K562 (cell line): ENCODE measurements at regions not wholly inside any gene's neighbourhood (a gene's known extent, or its start where the extent isn't known, plus 50 kb on each side); places are given as distances from the start of the nearest gene placed in this dataset.
A peak's percentile ranks its signal among the peaks of the same experiment; 100 is the strongest.

ENCODE experiments used
- ATAC-seq: fragments of 200-7000 bp; cut with Tn5 transposase; 3 replicates; pipeline ENCODE4 v1.9.1; 2020; ENCODE audit warnings: moderate library complexity
- BruUV-seq: library from RNA; stranded (reverse); fragments of 400-500 nt; replicated peaks from 2 replicates; lab custom pipeline; 2021; lab: Mats Ljungman, UMichigan
- CTCF ChIA-PET: fragments of 300-600 bp; formaldehyde crosslinking; extraction: SDS; loops from one replicate; lab custom pipeline; 2021; ENCODE audit warnings: low intra/inter-chr PET ratio; lab: Yijun Ruan, JAX
- POLR2A ChIA-PET: fragments of 300-600, 350-650 bp; sonication (Branson Sonifier 250); formaldehyde crosslinking; extraction: SDS; loops from one replicate; lab custom pipeline; 2021; ENCODE audit warnings: antibody characterized with exemption, inconsistent platforms; lab: Yijun Ruan, JAX
- DNase-seq, 4 experiments: peaks; one replicate each; pipeline versions ENCODE4 v3.0.0 to v3.0.0-alpha.2; 2011 to 2018; ENCODE audit warnings: low spot score in 3 of 4, mixed read lengths in 3 of 4; ENCODE audit errors: extremely low read depth in 1 of 4
- FAIRE-seq: peaks from 2 replicates; lab custom pipeline; 2011; peaks lifted over from hg19 to GRCh38; lab: Jason Lieb, UNC
- H2AFZ ChIP-seq: 2 replicates; pipeline ENCODE4 v1.6.0; 2011; ENCODE audit warnings: low read depth, low read length, control low read depth, inconsistent platforms
- H3K27ac ChIP-seq: fragments of 200-600 bp; 3 replicates; pipeline ENCODE4 v1.8.0; 2011; ENCODE audit warnings: low read depth, mild to moderate bottlenecking, control low read depth, inconsistent platforms, low read length, moderate library complexity, mixed read lengths; ENCODE audit errors: extremely low read depth
- H3K27me3 ChIP-seq, 2 experiments: fragments of 300-600 bp in 1 of 2; 2 replicates in 1 of 2; 3 replicates in 1 of 2; pipeline versions ENCODE4 v1.6.0 to v1.8.0; 2011; ENCODE audit warnings: inconsistent platforms in 2 of 2, low read length in 2 of 2, mild to moderate bottlenecking in 1 of 2, mixed read lengths in 1 of 2, moderate library complexity in 1 of 2; ENCODE audit not compliant: control insufficient read depth in 2 of 2, insufficient read depth in 2 of 2
- H3K36me3 ChIP-seq: fragments of 300-600 bp; 3 replicates; pipeline ENCODE4 v1.8.0; 2011; ENCODE audit warnings: mild to moderate bottlenecking, low read length, inconsistent platforms; ENCODE audit not compliant: control insufficient read depth, insufficient read depth
- H3K4me1 ChIP-seq, 2 experiments: fragments of 200-600 bp in 1 of 2; replicated peaks in 1 of 2; 2 replicates in 1 of 2; 3 replicates in 1 of 2; pipeline versions ENCODE4 v1.5.1 to v1.8.0; 2011; ENCODE audit warnings: inconsistent platforms in 2 of 2, low read length in 2 of 2, mild to moderate bottlenecking in 1 of 2, mixed read lengths in 1 of 2, moderate library complexity in 1 of 2; ENCODE audit not compliant: control insufficient read depth in 2 of 2, insufficient read depth in 2 of 2
- H3K4me2 ChIP-seq: 2 replicates; pipeline ENCODE4 v1.6.1; 2011; ENCODE audit warnings: low read length, control low read depth, inconsistent platforms, mixed read lengths; ENCODE audit not compliant: insufficient read depth
- H3K4me3 ChIP-seq: fragments of 200-600 bp; sonication (generic), shearing (Covaris generic); 2 replicates; pipeline ENCODE4 v1.5.1; 2016; ENCODE audit warnings: control low read depth, inconsistent platforms
- H3K79me2 ChIP-seq: fragments of 200-600 bp; 3 replicates; pipeline ENCODE4 v1.8.0; 2011; ENCODE audit warnings: low read length, inconsistent platforms; ENCODE audit not compliant: control insufficient read depth, insufficient read depth
- H3K9ac ChIP-seq, 2 experiments: 2 replicates each; pipeline versions ENCODE4 v1.6.0 to v1.6.1; 2011; ENCODE audit warnings: low read depth in 2 of 2, low read length in 2 of 2, control low read depth in 1 of 2, inconsistent platforms in 1 of 2, mild to moderate bottlenecking in 1 of 2, mixed read lengths in 1 of 2; ENCODE audit not compliant: insufficient read depth in 1 of 2
- H3K9me1 ChIP-seq: one replicate; pipeline ENCODE4 v1.6.0; 2011; ENCODE audit warnings: inconsistent platforms, mild to moderate bottlenecking, low read length, moderate library complexity; ENCODE audit not compliant: control insufficient read depth, insufficient read depth
- H3K9me3 ChIP-seq: replicated peaks from 2 replicates; pipeline ENCODE4 v1.5.1; 2011; ENCODE audit warnings: low read depth, low read length, inconsistent platforms; ENCODE audit not compliant: control insufficient read depth, insufficient read depth
- H4K20me1 ChIP-seq: replicated peaks from 2 replicates; pipeline ENCODE4 v1.6.1; 2011; ENCODE audit warnings: low read length, inconsistent platforms, mixed read lengths; ENCODE audit not compliant: control insufficient read depth, insufficient read depth
- CXXC5 ChIP-seq: fragments of 250-450 bp; sonication (Bioruptor Pico); IDR thresholded peaks from 2 replicates; pipeline ENCODE4 v1.8.0; 2022; ENCODE audit warnings: inconsistent platforms, mild to moderate bottlenecking, moderate library complexity
- LCOR ChIP-seq: sonication (generic); formaldehyde crosslinking; IDR thresholded peaks from 2 replicates; pipeline ENCODE4 v1.8.0; 2022; ENCODE audit warnings: mild to moderate bottlenecking, missing genetic modification reagents
- NELFE ChIP-seq: IDR thresholded peaks from 2 replicates; pipeline ENCODE4 v1.6.1; 2011; ENCODE audit warnings: mild to moderate bottlenecking; ENCODE audit not compliant: insufficient read depth, insufficient read length
- NEUROD1 ChIP-seq: fragments of 150-350 bp; IDR thresholded peaks from 2 replicates; pipeline ENCODE4 v1.6.1; 2014; ENCODE audit warnings: borderline replicate concordance, low read length, low read depth; ENCODE audit not compliant: partially characterized antibody
- RAD21 ChIP-seq, 2 experiments: fragments of 250-450 bp in 1 of 2; fragments of 450-650 bp in 1 of 2; sonication (Bioruptor Pico) in 1 of 2; formaldehyde crosslinking in 1 of 2; IDR thresholded peaks in 1 of 2; conservative IDR thresholded peaks in 1 of 2; 2 replicates each; pipeline versions ENCODE4 v1.4.0 to v1.8.0; 2020 to 2022; ENCODE audit warnings: mild to moderate bottlenecking in 2 of 2, moderate library complexity in 1 of 2
- SIX5 ChIP-seq, 2 experiments: IDR thresholded peaks; 2 replicates each; pipeline ENCODE4 v1.6.1; 2011; ENCODE audit warnings: low read length in 2 of 2, borderline replicate concordance in 1 of 2, low read depth in 1 of 2, mild to moderate bottlenecking in 1 of 2, moderate library complexity in 1 of 2; ENCODE audit not compliant: insufficient read depth in 1 of 2
- ZSCAN32 ChIP-seq: fragments of 450-650 bp; formaldehyde crosslinking; IDR thresholded peaks from 2 replicates; pipeline ENCODE4 v1.4.0; 2020; ENCODE audit warnings: mild to moderate bottlenecking, moderate library complexity
- WGBS: fragments of 100-300 bp; shearing (Covaris generic); methylation state at CpG from one replicate; pipeline ENCODE4 v1.1.6; 2016; ENCODE audit warnings: low coverage, mixed read lengths; ENCODE audit not compliant: insufficient coverage; ENCODE audit errors: missing lambda C conversion rate; 5-methylcytosine and 5-hydroxymethylcytosine counted together
- in situ Hi-C: fragments of 300-500 bp; cut with MboI; formaldehyde crosslinking; loops from 4 replicates; pipeline ENCODE4 v1.15.0; 2018; ENCODE audit warnings: inconsistent platforms, mixed read lengths
- intact Hi-C: fragments of 100-400 bp; cut with micrococcal nuclease; formaldehyde crosslinking; loops from 2 replicates; pipeline ENCODE4 v1.14.2; 2022

DNA sequence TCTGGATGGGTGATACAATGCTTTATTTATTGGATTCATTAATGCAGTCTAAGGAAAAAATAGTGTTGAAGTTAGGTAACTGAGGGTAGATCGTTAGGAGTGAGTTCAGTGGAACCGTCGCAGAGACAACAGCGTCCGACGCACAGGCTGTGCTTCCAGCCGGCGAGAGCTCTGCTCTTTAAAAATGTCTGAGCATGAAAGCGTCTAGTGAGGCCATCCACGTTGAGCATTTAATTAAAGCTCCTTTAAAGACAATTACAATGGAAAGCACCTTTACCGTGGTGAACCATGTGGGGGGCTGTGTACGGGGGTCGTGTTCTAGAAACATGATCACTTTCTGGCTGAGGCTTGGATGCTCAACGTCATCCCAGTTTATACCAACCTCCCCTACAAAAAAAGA lies 822.7 kb downstream of the GALR1 start:
- Histone ChIP-seq H3K9me3 (no peaks in the 10 kb centered on the region), H3K9ac (no peak overlapping the region), H3K27me3 (peaks cover 4 to 19% of the 10 kb centered on the region in 2 experiments; a peak in 3 of 5 replicates), H3K79me2 (no peaks in the 10 kb centered on the region), H4K20me1 (no peaks in the 10 kb centered on the region), H3K4me2 (no peak overlapping the region), H3K4me3 (no peak overlapping the region), H3K27ac (no peak overlapping the region), H2AFZ (no peak overlapping the region), H3K36me3 (no peaks in the 10 kb centered on the region), H3K4me1 (no peaks in the 10 kb centered on the region), H3K9me1 (no peaks in the 10 kb centered on the region)
- intact Hi-C loops (no loop called here), in situ Hi-C loops (no loop called here)
- CTCF ChIA-PET: no interaction called here
- BruUV-seq: no TSS peak
- FAIRE-seq: no peak
- WGBS: 5% methylated on average over 14 of the region's 14 CpGs
- TF ChIP-seq SIX5 (IDR thresholded peaks at IDR 0.05; ENCODE audit: borderline replicate concordance in 1 of 2, insufficient read depth in 1 of 2, low read depth in 1 of 2, low read length in 2 of 2): no peak
- TF ChIP-seq LCOR (CRISPR knock-in tag): no peak
- no peak for TF ChIP-seq NELFE
- TF ChIP-seq CXXC5 (CRISPR knock-in tag): no peak
- TF ChIP-seq NEUROD1: no peak
- DNase-seq: no peak
- POLR2A ChIA-PET: no interaction called here
- ATAC-seq: no peak

DNA sequence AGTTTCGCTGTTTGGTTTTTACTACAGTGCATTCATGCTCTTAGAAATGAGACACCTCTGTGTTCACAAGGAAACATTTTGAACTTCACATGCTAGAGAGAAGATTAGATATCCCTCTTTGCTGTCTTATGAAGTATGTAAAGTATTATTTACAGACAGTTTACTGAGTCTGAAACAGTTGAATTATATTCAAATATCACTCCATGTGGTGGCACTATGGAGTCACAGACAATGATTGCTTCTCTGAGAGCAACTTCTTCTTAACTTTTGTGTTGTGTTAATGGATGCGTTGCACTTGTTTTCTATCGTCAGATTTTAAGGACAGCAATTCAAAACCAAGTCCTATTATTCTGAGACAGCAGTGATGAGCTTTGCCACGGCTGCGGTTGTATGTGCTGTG lies 823.6 kb downstream of the GALR1 start:
- CTCF ChIA-PET: no interaction called here

More for the DNA sequence above, 823.6 kb downstream of the GALR1 start:
- Histone ChIP-seq H3K4me2 (no peak overlapping the region), H3K79me2 (no peaks in the 10 kb centered on the region), H3K27me3 (peaks cover 4 to 21% of the 10 kb centered on the region in 2 experiments; a peak in 4 of 5 replicates), H2AFZ (no peak overlapping the region), H4K20me1 (no peaks in the 10 kb centered on the region), H3K4me1 (no peaks in the 10 kb centered on the region), H3K9me3 (no peaks in the 10 kb centered on the region), H3K9ac (no peak overlapping the region), H3K4me3 (no peak overlapping the region), H3K36me3 (no peaks in the 10 kb centered on the region), H3K27ac (no peak overlapping the region)
- in situ Hi-C loops (no loop called here), intact Hi-C loops (no loop called here)
- WGBS: 0% methylated on average over 3 of the region's 5 CpGs
- POLR2A ChIA-PET: no interaction called here
- no TSS peak for BruUV-seq
- ATAC-seq (no peak), DNase-seq (peak in 1 of 4 experiments; percentile 7), FAIRE-seq (no peak)
- TF ChIP-seq ZSCAN32 (CRISPR knock-in tag) (no peak), RAD21 (CRISPR knock-in tag; conservative IDR thresholded peaks at IDR 0.05 in 1 of 2, IDR thresholded peaks at IDR 0.05 in 1 of 2) (peak in 1 of 2 experiments; percentile 43; a peak in 2 of 4 replicates)
- TF ChIP-seq, all 486 proteins: peak for 1
- no peaks in the 10 kb centered on the region for H3K9me1 ChIP-seq
